B cell (primary cell): ENCODE measurements at regions not wholly inside any gene's neighbourhood (a gene's known extent, or its start where the extent isn't known, plus 50 kb on each side); places are given as distances from the start of the nearest gene placed in this dataset.

Source experiments
- EZH2 ChIP-seq: IDR thresholded peaks from 2 replicates; pipeline ENCODE4 v1.6.1; 2012; ENCODE audit warnings: borderline replicate concordance, low read depth, mild to moderate bottlenecking, moderate library complexity, low read length; ENCODE audit not compliant: insufficient read depth, poor library complexity, severe bottlenecking
- TF ChIP-seq, protein P1 (sequence below): fragments of 200-600 bp; IDR thresholded peaks from one replicate; pipeline ENCODE4 v1.8.0; 2022; ENCODE audit warnings: antibody characterized with exemption, mild to moderate bottlenecking

- TF ChIP-seq, protein P1, sequence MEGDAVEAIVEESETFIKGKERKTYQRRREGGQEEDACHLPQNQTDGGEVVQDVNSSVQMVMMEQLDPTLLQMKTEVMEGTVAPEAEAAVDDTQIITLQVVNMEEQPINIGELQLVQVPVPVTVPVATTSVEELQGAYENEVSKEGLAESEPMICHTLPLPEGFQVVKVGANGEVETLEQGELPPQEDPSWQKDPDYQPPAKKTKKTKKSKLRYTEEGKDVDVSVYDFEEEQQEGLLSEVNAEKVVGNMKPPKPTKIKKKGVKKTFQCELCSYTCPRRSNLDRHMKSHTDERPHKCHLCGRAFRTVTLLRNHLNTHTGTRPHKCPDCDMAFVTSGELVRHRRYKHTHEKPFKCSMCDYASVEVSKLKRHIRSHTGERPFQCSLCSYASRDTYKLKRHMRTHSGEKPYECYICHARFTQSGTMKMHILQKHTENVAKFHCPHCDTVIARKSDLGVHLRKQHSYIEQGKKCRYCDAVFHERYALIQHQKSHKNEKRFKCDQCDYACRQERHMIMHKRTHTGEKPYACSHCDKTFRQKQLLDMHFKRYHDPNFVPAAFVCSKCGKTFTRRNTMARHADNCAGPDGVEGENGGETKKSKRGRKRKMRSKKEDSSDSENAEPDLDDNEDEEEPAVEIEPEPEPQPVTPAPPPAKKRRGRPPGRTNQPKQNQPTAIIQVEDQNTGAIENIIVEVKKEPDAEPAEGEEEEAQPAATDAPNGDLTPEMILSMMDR, result no peak
- TF ChIP-seq EZH2, result no peak
Measured at GRCh38 chr6:133788556-133788955, 100.4 kb upstream of the TCF21 start.
